GM23338 (cell line): ENCODE measurements at regions not wholly inside any gene's neighbourhood (a gene's known extent, or its start where the extent isn't known, plus 50 kb on each side); places are given as distances from the start of the nearest gene placed in this dataset.

Source experiments
- ATAC-seq: fragments of 200-7000 bp; cut with Tn5 transposase; 3 replicates; pipeline ENCODE4 v1.9.1; 2020
- DNase-seq: peaks from one replicate; pipeline ENCODE4 v3.0.0-alpha.2; 2015; ENCODE audit warnings: low spot score
- H2AFZ ChIP-seq: fragments of 200-600 bp; sonication (generic); 2 replicates; pipeline ENCODE4 v1.8.0; 2016; ENCODE audit warnings: antibody characterized with exemption, mild to moderate bottlenecking, moderate library complexity
- H3F3A ChIP-seq: fragments of 200-600 bp; sonication (generic); replicated peaks from 2 replicates; pipeline ENCODE4 v1.8.0; 2017; ENCODE audit warnings: antibody characterized with exemption, mixed run types, low read depth
- H3K27ac ChIP-seq: fragments of 200-600 bp; sonication (generic); 2 replicates; pipeline ENCODE4 v1.6.1; 2016; ENCODE audit warnings: low read depth
- H3K27me3 ChIP-seq: fragments of 200-600 bp; sonication (generic); 2 replicates; pipeline ENCODE4 v1.8.0; 2016; ENCODE audit warnings: mild to moderate bottlenecking, mixed run types, moderate library complexity; ENCODE audit not compliant: insufficient read depth
- H3K36me3 ChIP-seq: fragments of 200-600 bp; sonication (generic); 2 replicates; pipeline ENCODE4 v1.8.0; 2016; ENCODE audit warnings: mild to moderate bottlenecking; ENCODE audit not compliant: insufficient read depth
- H3K4me1 ChIP-seq: fragments of 200-600 bp; sonication (generic); 2 replicates; pipeline ENCODE4 v1.8.0; 2016; ENCODE audit warnings: mild to moderate bottlenecking, moderate library complexity; ENCODE audit not compliant: insufficient read depth
- H3K4me2 ChIP-seq: fragments of 200-600 bp; sonication (generic); 2 replicates; pipeline ENCODE4 v1.7.1; 2017; ENCODE audit warnings: mixed run types
- H3K4me3 ChIP-seq: fragments of 200-600 bp; sonication (generic); 2 replicates; pipeline ENCODE4 v1.6.1; 2016; ENCODE audit warnings: mixed run types
- H3K79me2 ChIP-seq: fragments of 200-600 bp; sonication (generic); replicated peaks from 2 replicates; pipeline ENCODE4 v1.8.0; 2017; ENCODE audit warnings: mild to moderate bottlenecking; ENCODE audit not compliant: insufficient read depth
- H3K9me2 ChIP-seq: fragments of 200-600 bp; sonication (generic); 2 replicates; pipeline ENCODE4 v1.8.0; 2017; ENCODE audit not compliant: insufficient read depth
- H4K20me1 ChIP-seq: fragments of 200-600 bp; sonication (generic); replicated peaks from 2 replicates; pipeline ENCODE4 v1.8.0; 2017; ENCODE audit warnings: mild to moderate bottlenecking; ENCODE audit not compliant: insufficient read depth
- H3K27ac Mint-ChIP-seq: 2 replicates; pipeline ENCODE4 v1.8.0; 2020; ENCODE audit warnings: inconsistent platforms, mild to moderate bottlenecking, moderate library complexity, mixed read lengths
- H3K27me3 Mint-ChIP-seq: 3 replicates; pipeline ENCODE4 v1.8.0; 2022; ENCODE audit warnings: low read depth, mild to moderate bottlenecking, moderate library complexity, mixed read lengths, inconsistent platforms; ENCODE audit not compliant: insufficient read depth, poor library complexity
- H3K36me3 Mint-ChIP-seq: 3 replicates; pipeline ENCODE4 v1.8.0; 2021; ENCODE audit warnings: low read depth, mild to moderate bottlenecking, inconsistent platforms, moderate library complexity, mixed read lengths
- H3K4me1 Mint-ChIP-seq: 3 replicates; pipeline ENCODE4 v1.8.0; 2020; ENCODE audit warnings: mild to moderate bottlenecking, inconsistent platforms, mixed read lengths
- H3K4me3 Mint-ChIP-seq: 3 replicates; pipeline ENCODE4 v1.8.0; 2021; ENCODE audit warnings: moderate library complexity, mild to moderate bottlenecking, inconsistent platforms, mixed read lengths
- H3K9me3 Mint-ChIP-seq: 3 replicates; pipeline ENCODE4 v1.8.0; 2020; ENCODE audit warnings: moderate library complexity, mild to moderate bottlenecking, inconsistent platforms, mixed read lengths
- CREB1 ChIP-seq: fragments of 250-450 bp; sonication (Bioruptor Pico); IDR thresholded peaks from 2 replicates; pipeline ENCODE4 v1.5.0; 2020; ENCODE audit warnings: low read depth, mild to moderate bottlenecking, moderate library complexity
- CTCF ChIP-seq, 2 experiments: fragments of 200-600 bp in 1 of 2; sonication (generic) in 1 of 2; conservative IDR thresholded peaks; 2 replicates each; pipeline versions ENCODE4 v1.5.1 to v1.6.1; 2016 to 2017; ENCODE audit warnings: antibody characterized with exemption in 2 of 2, low read depth in 2 of 2, mild to moderate bottlenecking in 2 of 2, moderate library complexity in 1 of 2
- EZH2 ChIP-seq: fragments of 200-600 bp; sonication (generic); IDR thresholded peaks from one replicate; pipeline ENCODE4 v1.8.0; 2017; ENCODE audit warnings: antibody characterized with exemption, mild to moderate bottlenecking, low read depth; ENCODE audit not compliant: unreplicated experiment
- NANOG ChIP-seq: IDR thresholded peaks from 2 replicates; pipeline ENCODE4 v1.6.1; 2016; ENCODE audit warnings: antibody characterized with exemption, borderline replicate concordance
- REST ChIP-seq: IDR thresholded peaks from one replicate; pipeline ENCODE4 v1.6.1; 2018; ENCODE audit warnings: antibody characterized with exemption; ENCODE audit not compliant: unreplicated experiment
- STAT1 ChIP-seq: IDR thresholded peaks from one replicate; pipeline ENCODE4 v1.6.1; 2016; ENCODE audit warnings: antibody characterized with exemption; ENCODE audit not compliant: unreplicated experiment
- ZNF114 ChIP-seq: fragments of 250-450 bp; sonication (Bioruptor Pico); IDR thresholded peaks from 2 replicates; pipeline ENCODE4 v1.5.0; 2020; ENCODE audit warnings: mild to moderate bottlenecking, moderate library complexity
- ZNF331 ChIP-seq: fragments of 250-450 bp; sonication (Bioruptor Pico); IDR thresholded peaks from 2 replicates; pipeline ENCODE4 v1.5.0; 2020; ENCODE audit warnings: low read depth, mild to moderate bottlenecking, moderate library complexity
- TF ChIP-seq, protein P1 (sequence below): IDR thresholded peaks from 2 replicates; pipeline ENCODE4 v1.6.1; 2016; ENCODE audit warnings: antibody characterized with exemption

- ATAC-seq, result no peak
- Histone ChIP-seq H2AFZ (no peak overlapping the region), H3K4me3 (no peak overlapping the region), H3K79me2 (no peaks in the 10 kb centered on the region), H3F3A (no peaks in the 10 kb centered on the region; the same call in 1 of the 2 replicates), H3K27me3 (no peaks in the 10 kb centered on the region), H4K20me1 (no peaks in the 10 kb centered on the region), H3K4me2 (no peak overlapping the region), H3K9me2 (no peaks in the 10 kb centered on the region), H3K4me1 (peaks cover 14% of the 10 kb centered on the region), H3K27ac (no peak overlapping the region), H3K36me3 (no peaks in the 10 kb centered on the region)
- Mint-ChIP-seq H3K9me3 (no peaks in the 10 kb centered on the region; the same call in 2 of the 3 replicates), H3K27ac (no peak overlapping the region), H3K4me1 (peaks cover 39% of the 10 kb centered on the region), H3K36me3 (peaks cover 20% of the 10 kb centered on the region), H3K4me3 (no peak overlapping the region), H3K27me3 (peaks cover 18% of the 10 kb centered on the region)
- DNase-seq, result no peak
- no peak for TF ChIP-seq CTCF (conservative IDR thresholded peaks at IDR 0.05; ENCODE audit: low read depth in 2 of 2)
Observed at GRCh38 chr4:4662230-4662629, 120.4 kb upstream of the STX18 start.

DNA sequence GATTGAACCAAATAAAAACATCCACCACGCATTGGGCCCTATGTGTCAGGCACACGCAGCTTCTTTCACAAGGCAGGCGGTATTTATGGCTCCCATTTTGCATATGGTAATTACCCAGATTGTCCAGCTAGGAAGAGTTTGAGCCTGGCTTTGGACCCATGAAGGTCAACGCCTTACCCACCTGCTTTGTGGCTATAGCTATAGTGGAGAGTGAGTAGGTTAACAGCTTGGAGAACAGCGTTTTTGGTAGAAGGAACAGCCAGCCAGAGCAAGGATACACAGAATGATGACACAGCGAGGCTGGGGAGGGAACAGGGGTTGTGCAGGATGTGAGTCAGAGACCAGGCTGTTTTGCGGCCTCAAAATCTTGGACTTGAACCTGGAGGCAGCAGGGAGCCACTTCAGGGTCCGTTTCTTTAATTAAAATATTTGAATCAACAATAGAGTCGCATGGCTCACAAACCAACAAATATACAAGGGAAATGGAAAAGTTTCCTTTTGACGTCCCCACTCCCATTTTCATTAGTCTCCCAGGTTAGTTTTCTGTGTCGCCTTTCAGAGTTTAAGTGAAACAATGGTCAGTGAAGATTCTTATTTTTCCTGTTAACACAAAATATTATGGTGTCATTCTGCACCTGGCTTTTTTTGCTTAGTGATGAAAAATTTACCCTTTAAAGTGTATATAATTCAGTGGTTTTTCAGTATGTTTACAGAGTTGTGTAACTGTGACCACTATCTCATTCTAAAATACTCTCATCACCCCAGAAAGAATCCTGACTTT, 118.2 kb upstream of the STX18 start:
- no peaks in the 10 kb centered on the region for H3K4me1 ChIP-seq
- no peak overlapping the region for H2AFZ ChIP-seq
- TF ChIP-seq EZH2 (no peak), STAT1 (no peak), NANOG (no peak), ZNF331 (CRISPR knock-in tag) (no peak)
- H3K4me2 ChIP-seq, result no peak overlapping the region
- H3K36me3 ChIP-seq, result no peaks in the 10 kb centered on the region; the same call in 1 of the 2 replicates
- H3F3A ChIP-seq, result no peaks in the 10 kb centered on the region
- no peaks in the 10 kb centered on the region for H4K20me1 ChIP-seq
- DNase-seq (no peak), ATAC-seq (no peak)
- no peaks in the 10 kb centered on the region for H3K9me2 ChIP-seq
- Mint-ChIP-seq H3K4me1 (peaks cover 17% of the 10 kb centered on the region), H3K27me3 (peaks cover 11% of the 10 kb centered on the region), H3K27ac (peak overlapping the region; percentile 36; the same call in 1 of the 2 replicates), H3K9me3 (no peaks in the 10 kb centered on the region; the same call in 2 of the 3 replicates), H3K4me3 (no peak overlapping the region), H3K36me3 (peaks cover 20% of the 10 kb centered on the region)
- no peaks in the 10 kb centered on the region for H3K27me3 ChIP-seq
- H3K27ac ChIP-seq, result no peak overlapping the region
- H3K79me2 ChIP-seq, result no peaks in the 10 kb centered on the region
- H3K4me3 ChIP-seq, result no peak overlapping the region

- H3F3A ChIP-seq, result no peaks in the 10 kb centered on the region
- H3K79me2 ChIP-seq, result no peaks in the 10 kb centered on the region
- H3K4me1 ChIP-seq, result no peaks in the 10 kb centered on the region
- H2AFZ ChIP-seq, result no peak overlapping the region
- no peaks in the 10 kb centered on the region; the same call in 1 of the 2 replicates for H3K36me3 ChIP-seq
- no peaks in the 10 kb centered on the region for H4K20me1 ChIP-seq
- Mint-ChIP-seq H3K9me3 (no peaks in the 10 kb centered on the region; the same call in 2 of the 3 replicates), H3K27me3 (peaks cover 6% of the 10 kb centered on the region), H3K36me3 (peaks cover 21% of the 10 kb centered on the region), H3K4me1 (peaks cover 16% of the 10 kb centered on the region; the same call in 2 of the 3 replicates), H3K4me3 (no peak overlapping the region), H3K27ac (no peak overlapping the region)
- 0 out of 2 replicates have a peak, but pooled peaks cover 3% of the 10 kb centered on the region for H3K9me2 ChIP-seq
- no peaks in the 10 kb centered on the region for H3K27me3 ChIP-seq
- no peak overlapping the region for H3K4me3 ChIP-seq
- no peak overlapping the region for H3K4me2 ChIP-seq
- no peak overlapping the region for H3K27ac ChIP-seq
- ATAC-seq (no peak), DNase-seq (no peak)
- TF ChIP-seq ZNF114 (no peak), CREB1 (no peak), REST (no peak)
- TF ChIP-seq, protein P1, sequence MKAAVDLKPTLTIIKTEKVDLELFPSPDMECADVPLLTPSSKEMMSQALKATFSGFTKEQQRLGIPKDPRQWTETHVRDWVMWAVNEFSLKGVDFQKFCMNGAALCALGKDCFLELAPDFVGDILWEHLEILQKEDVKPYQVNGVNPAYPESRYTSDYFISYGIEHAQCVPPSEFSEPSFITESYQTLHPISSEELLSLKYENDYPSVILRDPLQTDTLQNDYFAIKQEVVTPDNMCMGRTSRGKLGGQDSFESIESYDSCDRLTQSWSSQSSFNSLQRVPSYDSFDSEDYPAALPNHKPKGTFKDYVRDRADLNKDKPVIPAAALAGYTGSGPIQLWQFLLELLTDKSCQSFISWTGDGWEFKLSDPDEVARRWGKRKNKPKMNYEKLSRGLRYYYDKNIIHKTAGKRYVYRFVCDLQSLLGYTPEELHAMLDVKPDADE, result no peak
Observed at GRCh38 chr4:4658052-4658451, 116.2 kb upstream of the STX18 start.
